AG09309 (cell line): ENCODE measurements at regions not wholly inside any gene's neighbourhood (a gene's known extent, or its start where the extent isn't known, plus 50 kb on each side); places are given as distances from the start of the nearest gene placed in this dataset.

Source experiments
- DNase-seq: peaks from one replicate; pipeline ENCODE4 v3.0.0-alpha.2; 2010; ENCODE audit warnings: low read depth
- H3K4me3 ChIP-seq: 2 replicates; pipeline ENCODE4 v1.5.1; 2011; ENCODE audit warnings: mild to moderate bottlenecking, low read depth, low read length, moderate library complexity; ENCODE audit not compliant: control insufficient read depth
- TF ChIP-seq, protein P1 (sequence below): IDR thresholded peaks from 2 replicates; pipeline ENCODE4 v1.5.1; 2011; ENCODE audit warnings: mild to moderate bottlenecking, low read depth, low read length, inconsistent platforms; ENCODE audit not compliant: insufficient read depth, control insufficient read depth; ENCODE audit errors: missing control alignments

GRCh38 chr4:27881705-27882104, 1021.1 kb downstream of the STIM2 start:
- H3K4me3 ChIP-seq = no peak overlapping the region
- TF ChIP-seq, protein P1, sequence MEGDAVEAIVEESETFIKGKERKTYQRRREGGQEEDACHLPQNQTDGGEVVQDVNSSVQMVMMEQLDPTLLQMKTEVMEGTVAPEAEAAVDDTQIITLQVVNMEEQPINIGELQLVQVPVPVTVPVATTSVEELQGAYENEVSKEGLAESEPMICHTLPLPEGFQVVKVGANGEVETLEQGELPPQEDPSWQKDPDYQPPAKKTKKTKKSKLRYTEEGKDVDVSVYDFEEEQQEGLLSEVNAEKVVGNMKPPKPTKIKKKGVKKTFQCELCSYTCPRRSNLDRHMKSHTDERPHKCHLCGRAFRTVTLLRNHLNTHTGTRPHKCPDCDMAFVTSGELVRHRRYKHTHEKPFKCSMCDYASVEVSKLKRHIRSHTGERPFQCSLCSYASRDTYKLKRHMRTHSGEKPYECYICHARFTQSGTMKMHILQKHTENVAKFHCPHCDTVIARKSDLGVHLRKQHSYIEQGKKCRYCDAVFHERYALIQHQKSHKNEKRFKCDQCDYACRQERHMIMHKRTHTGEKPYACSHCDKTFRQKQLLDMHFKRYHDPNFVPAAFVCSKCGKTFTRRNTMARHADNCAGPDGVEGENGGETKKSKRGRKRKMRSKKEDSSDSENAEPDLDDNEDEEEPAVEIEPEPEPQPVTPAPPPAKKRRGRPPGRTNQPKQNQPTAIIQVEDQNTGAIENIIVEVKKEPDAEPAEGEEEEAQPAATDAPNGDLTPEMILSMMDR = no peak
- DNase-seq = no peak

GRCh38 chr4:27886120-27886519, 1025.5 kb downstream of the STIM2 start:
- TF ChIP-seq, protein P1 = no peak
- DNase-seq = no peak
- no peak overlapping the region for H3K4me3 ChIP-seq

- TF ChIP-seq, protein P1 = no peak
- no peak for DNase-seq
- H3K4me3 ChIP-seq = no peak overlapping the region
These were observed 1027.0 kb downstream of the STIM2 start for GRCh38 chr4:27887646-27888045.

DNA sequence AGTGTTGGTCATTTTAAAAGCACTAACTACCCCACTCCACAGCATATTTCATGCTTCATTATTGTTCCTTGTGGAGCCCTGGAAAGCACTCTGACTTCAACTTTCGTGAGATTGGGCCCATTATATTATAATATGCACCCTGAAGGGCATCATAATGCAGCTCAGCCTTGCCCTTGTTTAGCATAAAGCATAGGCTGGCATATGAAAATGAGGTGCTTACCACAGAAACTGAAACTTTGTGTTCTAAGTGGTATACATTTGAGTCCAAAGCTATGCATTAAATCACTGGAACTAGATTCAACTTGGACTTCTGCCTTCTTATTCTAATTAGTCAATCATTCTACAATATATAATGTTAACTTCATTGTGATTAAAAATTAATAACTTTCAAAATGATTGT, 1027.9 kb downstream of the STIM2 start:
- DNase-seq = no peak
- TF ChIP-seq, protein P1 = no peak
- H3K4me3 ChIP-seq = no peak overlapping the region

DNA sequence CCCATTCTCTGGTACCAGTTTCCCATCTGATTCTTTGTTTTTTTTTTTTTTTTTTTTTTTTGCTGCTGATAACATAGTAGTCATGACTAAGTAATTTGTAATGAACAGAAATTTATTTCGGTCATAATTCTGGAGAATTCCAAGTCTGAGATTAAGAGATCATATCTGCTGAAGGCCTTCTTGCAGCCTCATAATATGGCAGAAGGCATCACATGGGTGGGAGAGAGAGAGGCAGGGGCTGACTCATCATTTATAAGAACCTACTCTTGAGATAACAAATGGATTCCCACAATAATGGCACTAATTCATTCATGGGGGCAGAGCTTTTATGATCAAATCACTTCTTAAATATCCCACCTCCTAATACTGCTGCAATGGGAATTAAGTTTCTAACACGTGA, 1034.3 kb downstream of the STIM2 start:
- TF ChIP-seq, protein P1 = no peak
- no peak for DNase-seq
- H3K4me3 ChIP-seq = no peak overlapping the region

DNA sequence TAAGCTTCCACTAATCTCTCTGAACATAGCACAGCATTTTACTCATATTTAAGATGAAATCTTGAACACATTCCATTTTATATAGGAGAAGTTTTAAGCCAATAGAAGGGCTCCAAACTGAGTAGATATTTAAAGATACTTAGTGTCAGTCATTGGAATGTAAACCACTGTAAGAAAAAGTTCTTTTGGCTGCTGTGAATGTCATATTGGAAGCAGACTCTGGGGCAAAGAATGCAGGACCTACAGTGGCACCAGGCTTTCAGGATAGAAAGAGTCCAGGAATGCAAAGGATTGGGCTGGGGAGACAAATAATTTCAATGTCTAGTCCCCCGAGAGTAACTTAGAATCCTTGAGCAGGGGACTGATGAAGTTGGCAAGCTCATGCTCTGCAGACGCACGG, 1047.7 kb downstream of the STIM2 start:
- no peak for DNase-seq
- TF ChIP-seq, protein P1 = no peak

GRCh38 chr4:27910227-27910626, 1049.6 kb downstream of the STIM2 start:
- no peak overlapping the region for H3K4me3 ChIP-seq
- DNase-seq = no peak
- TF ChIP-seq, protein P1 = no peak

More for the DNA sequence above, 1047.7 kb downstream of the STIM2 start:
- H3K4me3 ChIP-seq = no peak overlapping the region
